HG03342 (cell line): ENCODE measurements at regions not wholly inside any gene's neighbourhood (a gene's known extent, or its start where the extent isn't known, plus 50 kb on each side); places are given as distances from the start of the nearest gene placed in this dataset.

Experiments used
- ATAC-seq: cut with Tn5 transposase; IDR thresholded peaks from one replicate; pipeline ENCODE4 v1.9.1; 2021; ENCODE audit warnings: mild to moderate bottlenecking, moderate library complexity; ENCODE audit not compliant: unreplicated experiment

GRCh38 chr16:55212791-55213190 is 111.2 kb upstream of the IRX6 start:
- no peak for ATAC-seq

- no peak for ATAC-seq
These were observed 109.6 kb upstream of the IRX6 start for GRCh38 chr16:55214412-55214811.

GRCh38 chr16:55214974-55215494 is 109.0 kb upstream of the IRX6 start:
- ATAC-seq = no peak

- ATAC-seq = no peak
These were observed 106.6 kb upstream of the IRX6 start for GRCh38 chr16:55217392-55217791.

GRCh38 chr16:55221836-55222235 is 102.2 kb upstream of the IRX6 start:
- no peak for ATAC-seq

GRCh38 chr16:55222486-55222885 is 101.5 kb upstream of the IRX6 start:
- no peak for ATAC-seq

GRCh38 chr16:55225972-55226542 is 97.9 kb upstream of the IRX6 start:
- no peak for ATAC-seq

GRCh38 chr16:55232822-55233221 is 91.2 kb upstream of the IRX6 start:
- ATAC-seq = no peak

GRCh38 chr16:55233464-55233863 is 90.5 kb upstream of the IRX6 start:
- ATAC-seq = no peak

GRCh38 chr16:55236655-55237054 is 87.3 kb upstream of the IRX6 start:
- ATAC-seq = no peak

- no peak for ATAC-seq
These were observed 84.3 kb upstream of the IRX6 start for GRCh38 chr16:55239723-55240122.

- no peak for ATAC-seq
These were observed 83.1 kb upstream of the IRX6 start for GRCh38 chr16:55240888-55241287.

GRCh38 chr16:55242667-55243066 is 81.3 kb upstream of the IRX6 start:
- no peak for ATAC-seq

- ATAC-seq = no peak
These were observed 75.9 kb upstream of the IRX6 start for GRCh38 chr16:55248058-55248457.

- ATAC-seq = no peak
These were observed 75.5 kb upstream of the IRX6 start for GRCh38 chr16:55248494-55248893.

GRCh38 chr16:55249361-55249760 is 74.6 kb upstream of the IRX6 start:
- ATAC-seq = no peak

- ATAC-seq = no peak
These were observed 74.1 kb upstream of the IRX6 start for GRCh38 chr16:55249936-55250335.

- no peak for ATAC-seq
These were observed 73.3 kb upstream of the IRX6 start for GRCh38 chr16:55250701-55251100.

GRCh38 chr16:55251151-55251550 is 72.9 kb upstream of the IRX6 start:
- ATAC-seq = no peak

GRCh38 chr16:55252577-55252976 is 71.4 kb upstream of the IRX6 start:
- ATAC-seq = no peak

- ATAC-seq = no peak
These were observed 70.0 kb upstream of the IRX6 start for GRCh38 chr16:55253987-55254386.

- ATAC-seq = no peak
These were observed 68.2 kb upstream of the IRX6 start for GRCh38 chr16:55255733-55256282.

GRCh38 chr16:55256412-55257016 is 67.5 kb upstream of the IRX6 start:
- ATAC-seq = no peak
